Smooth muscle cell (in vitro differentiated cells): ENCODE measurements at regions not wholly inside any gene's neighbourhood (a gene's known extent, or its start where the extent isn't known, plus 50 kb on each side); places are given as distances from the start of the nearest gene placed in this dataset.

ENCODE experiments used
- DNase-seq: peaks from one replicate; lab custom pipeline; 2025; ENCODE audit not compliant: unreplicated experiment; lab: John Stamatoyannopoulos, UW
- H2AFZ ChIP-seq: fragments of 200-600 bp; sonication (generic); 2 replicates; pipeline ENCODE4 v1.6.0; 2016; ENCODE audit warnings: antibody characterized with exemption, low read depth, mild to moderate bottlenecking
- H3F3A ChIP-seq: fragments of 200-600 bp; sonication (generic); 2 replicates; pipeline ENCODE4 v1.6.0; 2017; ENCODE audit warnings: antibody characterized with exemption, low read depth
- H3K27ac ChIP-seq: fragments of 200-600 bp; sonication (generic); 2 replicates; pipeline ENCODE4 v1.5.1; 2016; ENCODE audit warnings: low read depth, mild to moderate bottlenecking
- H3K27me3 ChIP-seq: fragments of 200-600 bp; sonication (generic); 2 replicates; pipeline ENCODE4 v1.6.1; 2016; ENCODE audit warnings: low read depth, mild to moderate bottlenecking
- H3K36me3 ChIP-seq: fragments of 200-600 bp; sonication (generic); 2 replicates; pipeline ENCODE4 v1.5.1; 2016; ENCODE audit warnings: low read depth
- H3K4me1 ChIP-seq: fragments of 200-600 bp; sonication (generic); 2 replicates; pipeline ENCODE4 v1.5.1; 2016; ENCODE audit warnings: low read depth
- H3K4me2 ChIP-seq: fragments of 200-600 bp; sonication (generic); 2 replicates; pipeline ENCODE4 v1.6.0; 2016; ENCODE audit warnings: mild to moderate bottlenecking
- H3K4me3 ChIP-seq: fragments of 200-600 bp; sonication (generic); 2 replicates; pipeline ENCODE4 v1.5.1; 2016; ENCODE audit warnings: mild to moderate bottlenecking
- H3K79me2 ChIP-seq: fragments of 200-600 bp; sonication (generic); 2 replicates; pipeline ENCODE4 v1.6.0; 2016; ENCODE audit warnings: low read depth, mild to moderate bottlenecking
- H3K9ac ChIP-seq: fragments of 200-600 bp; sonication (generic); 2 replicates; pipeline ENCODE4 v1.6.0; 2016; ENCODE audit warnings: low read depth
- H3K9me3 ChIP-seq: fragments of 200-600 bp; sonication (generic); replicated peaks from 2 replicates; pipeline ENCODE4 v1.5.1; 2016; ENCODE audit warnings: low read depth
- H4K20me1 ChIP-seq: fragments of 200-600 bp; sonication (generic); 2 replicates; pipeline ENCODE4 v1.6.0; 2016; ENCODE audit warnings: low read depth
- WGBS: methylation state at CpG from one replicate; pipeline ENCODE4 v1.1.7; 2016; ENCODE audit warnings: low lambda C conversion rate; 5-methylcytosine and 5-hydroxymethylcytosine counted together
- TF ChIP-seq, protein P1 (sequence below): fragments of 200-600 bp; sonication (generic); IDR thresholded peaks from 2 replicates; pipeline ENCODE4 v1.5.1; 2017; ENCODE audit warnings: borderline replicate concordance, mild to moderate bottlenecking, antibody characterized with exemption; ENCODE audit not compliant: insufficient read depth, poor library complexity, severe bottlenecking

DNA sequence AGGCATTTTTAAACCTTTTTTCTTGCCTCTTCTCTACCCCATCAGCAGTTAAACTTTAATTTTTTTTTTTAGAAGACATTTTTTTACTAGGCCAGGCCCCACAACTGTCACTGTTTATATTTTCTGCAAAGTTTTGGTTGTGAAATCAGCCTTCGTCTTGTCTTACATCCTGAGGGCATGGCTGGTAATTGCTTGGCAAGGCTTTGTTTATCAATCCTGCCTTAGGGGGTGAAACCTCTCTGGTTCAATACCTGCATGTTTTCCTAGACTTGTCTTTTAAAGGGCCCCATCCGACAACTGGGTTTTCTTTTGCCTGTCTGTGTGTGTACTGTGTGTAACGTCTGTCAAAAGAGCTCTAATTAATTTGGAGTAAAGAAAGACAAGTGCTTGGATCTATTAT lies 330.0 kb upstream of the CWC22 start:
- no peak overlapping the region for H3K4me3 ChIP-seq
- H3K27ac ChIP-seq = no peak overlapping the region
- no peak overlapping the region for H3K4me2 ChIP-seq
- peaks cover 16% of the 10 kb centered on the region for H3K9me3 ChIP-seq
- H3F3A ChIP-seq = no peaks in the 10 kb centered on the region
- H3K79me2 ChIP-seq = no peaks in the 10 kb centered on the region
- TF ChIP-seq, protein P1, sequence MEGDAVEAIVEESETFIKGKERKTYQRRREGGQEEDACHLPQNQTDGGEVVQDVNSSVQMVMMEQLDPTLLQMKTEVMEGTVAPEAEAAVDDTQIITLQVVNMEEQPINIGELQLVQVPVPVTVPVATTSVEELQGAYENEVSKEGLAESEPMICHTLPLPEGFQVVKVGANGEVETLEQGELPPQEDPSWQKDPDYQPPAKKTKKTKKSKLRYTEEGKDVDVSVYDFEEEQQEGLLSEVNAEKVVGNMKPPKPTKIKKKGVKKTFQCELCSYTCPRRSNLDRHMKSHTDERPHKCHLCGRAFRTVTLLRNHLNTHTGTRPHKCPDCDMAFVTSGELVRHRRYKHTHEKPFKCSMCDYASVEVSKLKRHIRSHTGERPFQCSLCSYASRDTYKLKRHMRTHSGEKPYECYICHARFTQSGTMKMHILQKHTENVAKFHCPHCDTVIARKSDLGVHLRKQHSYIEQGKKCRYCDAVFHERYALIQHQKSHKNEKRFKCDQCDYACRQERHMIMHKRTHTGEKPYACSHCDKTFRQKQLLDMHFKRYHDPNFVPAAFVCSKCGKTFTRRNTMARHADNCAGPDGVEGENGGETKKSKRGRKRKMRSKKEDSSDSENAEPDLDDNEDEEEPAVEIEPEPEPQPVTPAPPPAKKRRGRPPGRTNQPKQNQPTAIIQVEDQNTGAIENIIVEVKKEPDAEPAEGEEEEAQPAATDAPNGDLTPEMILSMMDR = no peak
- no peaks in the 10 kb centered on the region for H3K4me1 ChIP-seq
- H4K20me1 ChIP-seq = no peaks in the 10 kb centered on the region
- no peak for DNase-seq
- WGBS = 83% methylated on average over 3 of the region's 3 CpGs
- H2AFZ ChIP-seq = no peak overlapping the region
- H3K9ac ChIP-seq = no peak overlapping the region
- H3K36me3 ChIP-seq = no peaks in the 10 kb centered on the region
- no peaks in the 10 kb centered on the region for H3K27me3 ChIP-seq

DNA sequence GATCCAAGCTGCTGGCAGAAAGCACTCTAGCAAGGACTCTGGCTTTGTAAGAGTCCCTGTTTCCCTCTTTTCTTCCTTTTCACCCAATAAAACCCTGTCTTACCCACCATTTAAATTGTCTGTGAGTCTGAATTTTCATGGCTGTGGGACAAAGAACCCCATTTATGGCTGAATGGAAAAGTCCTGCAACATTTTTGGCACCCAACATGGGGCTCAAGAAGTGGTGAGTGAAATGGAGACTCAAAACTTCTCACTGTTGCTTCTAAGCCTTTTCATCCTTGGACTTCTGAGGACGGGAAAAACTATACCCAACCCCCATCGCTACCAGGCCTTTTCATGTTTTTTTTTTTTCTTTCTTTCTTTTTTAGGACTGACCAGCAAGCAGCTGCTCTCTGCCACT lies 329.5 kb upstream of the CWC22 start:
- Histone ChIP-seq H3K79me2 (no peaks in the 10 kb centered on the region), H3K4me3 (no peak overlapping the region), H3K36me3 (no peaks in the 10 kb centered on the region), H3K27me3 (no peaks in the 10 kb centered on the region), H3K4me1 (no peaks in the 10 kb centered on the region), H4K20me1 (no peaks in the 10 kb centered on the region), H3K4me2 (no peak overlapping the region), H3F3A (no peaks in the 10 kb centered on the region), H2AFZ (no peak overlapping the region), H3K9ac (no peak overlapping the region), H3K9me3 (peaks cover 21% of the 10 kb centered on the region), H3K27ac (no peak overlapping the region)
- no peak for DNase-seq
- TF ChIP-seq, protein P1 = no peak
- 94% methylated on average over 2 of the region's 2 CpGs for WGBS

DNA sequence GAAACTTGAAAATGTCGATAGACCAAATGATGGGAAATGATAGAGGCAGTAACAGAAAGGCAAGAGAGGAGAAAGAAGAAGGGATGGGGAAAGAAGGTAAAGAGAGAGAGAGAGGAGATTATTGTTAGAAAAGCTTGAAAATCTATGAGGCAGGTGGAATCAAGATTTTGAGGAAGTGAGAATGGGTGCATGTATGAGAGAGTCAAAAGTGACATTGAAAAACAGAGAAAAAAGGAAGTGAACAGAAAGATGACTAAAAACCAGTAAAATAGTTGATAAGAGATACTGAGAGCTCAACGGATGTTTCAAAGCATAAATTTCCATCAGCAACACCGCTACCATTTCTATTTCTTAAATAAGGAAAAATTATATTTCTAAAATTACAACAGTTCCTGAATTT lies 327.4 kb upstream of the CWC22 start:
- Histone ChIP-seq H4K20me1 (no peaks in the 10 kb centered on the region), H3K27me3 (no peaks in the 10 kb centered on the region), H3K4me1 (no peaks in the 10 kb centered on the region), H3K4me2 (no peak overlapping the region), H3F3A (no peaks in the 10 kb centered on the region), H3K36me3 (no peaks in the 10 kb centered on the region), H3K9ac (no peak overlapping the region), H3K79me2 (no peaks in the 10 kb centered on the region), H3K4me3 (no peak overlapping the region), H3K9me3 (peaks cover 21% of the 10 kb centered on the region), H2AFZ (no peak overlapping the region), H3K27ac (no peak overlapping the region)
- 89% methylated on average over 3 of the region's 3 CpGs for WGBS
- TF ChIP-seq, protein P1 = no peak
- DNase-seq = no peak

DNA sequence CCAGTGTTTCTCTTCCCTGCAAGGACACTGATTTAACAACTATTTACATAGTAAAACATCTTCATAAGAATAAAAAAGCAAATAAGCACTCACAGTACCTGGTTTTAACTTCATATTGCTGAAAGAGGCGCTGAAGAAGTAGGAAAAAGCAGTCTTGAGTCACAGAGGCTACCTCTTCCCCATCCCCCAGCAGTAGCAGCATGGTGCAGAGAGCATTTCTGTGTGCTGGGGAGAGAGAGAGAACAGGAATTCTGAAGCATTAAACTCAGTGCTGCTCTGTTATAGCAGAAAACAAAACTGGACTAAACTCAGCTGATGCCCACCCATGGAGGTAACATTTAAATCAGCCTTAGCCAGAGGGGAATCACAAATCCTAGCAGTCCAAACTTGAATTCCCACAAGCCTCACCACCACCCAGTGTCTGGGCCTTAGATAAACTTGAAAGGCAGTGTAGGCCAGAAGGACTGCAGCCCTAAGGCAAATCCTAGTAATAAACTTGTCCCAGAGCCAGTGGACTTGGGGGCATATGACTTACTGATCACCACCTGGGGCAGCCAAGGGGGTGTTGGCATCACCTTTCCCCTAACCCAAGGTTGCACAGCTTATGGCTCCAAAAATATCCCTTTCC lies 321.8 kb upstream of the CWC22 start:
- no peak overlapping the region for H3K4me2 ChIP-seq
- H3K9ac ChIP-seq = no peak overlapping the region
- no peak overlapping the region for H2AFZ ChIP-seq
- H3K27me3 ChIP-seq = no peaks in the 10 kb centered on the region
- H3K27ac ChIP-seq = no peak overlapping the region
- no peak for DNase-seq
- H4K20me1 ChIP-seq = no peaks in the 10 kb centered on the region
- H3K9me3 ChIP-seq = peaks cover 5% of the 10 kb centered on the region
- WGBS = 46% methylated on average over 1 of the region's 1 CpG
- TF ChIP-seq, protein P1 = no peak
- no peaks in the 10 kb centered on the region for H3K36me3 ChIP-seq
- no peaks in the 10 kb centered on the region for H3F3A ChIP-seq
- H3K79me2 ChIP-seq = no peaks in the 10 kb centered on the region
- H3K4me1 ChIP-seq = no peaks in the 10 kb centered on the region
- no peak overlapping the region for H3K4me3 ChIP-seq
